ENCODE measurements at regions not wholly inside any gene's neighbourhood (a gene's known extent, or its start where the extent isn't known, plus 50 kb on each side); places are given as distances from the start of the nearest gene placed in this dataset.

DNA sequence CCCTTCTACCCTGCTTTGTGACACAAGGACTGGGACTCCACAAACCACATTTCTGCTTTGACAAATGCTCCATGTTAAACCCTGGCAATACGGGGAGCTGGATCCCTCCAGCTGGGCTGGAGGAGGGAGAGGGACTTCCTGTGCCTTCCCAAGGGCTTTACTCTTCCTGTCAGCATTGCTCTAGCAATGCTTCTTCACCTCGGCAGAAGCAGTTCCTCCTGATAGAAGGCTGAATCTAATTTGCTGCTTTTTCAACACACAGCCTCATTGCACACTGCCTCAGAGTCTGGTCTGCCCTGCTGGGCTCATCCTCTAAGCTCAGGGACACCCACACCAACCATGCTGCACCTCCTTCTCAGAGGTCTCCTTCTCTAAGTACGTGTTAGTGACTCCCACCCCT is 142.8 kb upstream of the SMAD3 start:
- no peak for TF ChIP-seq POLR2A (IDR thresholded peaks at IDR 0.05)
- no peak for TF ChIP-seq POLR2AphosphoS5 (IDR thresholded peaks at IDR 0.05)

Data from spleen (tissue), 3 donors.